GM12878 (cell line): ENCODE measurements at regions not wholly inside any gene's neighbourhood (a gene's known extent, or its start where the extent isn't known, plus 50 kb on each side); places are given as distances from the start of the nearest gene placed in this dataset.

Experiments
- ATAC-seq: fragments of 200-7000 bp; cut with Tn5 transposase; 3 replicates; pipeline ENCODE4 v1.9.1; 2020; ENCODE audit warnings: mild to moderate bottlenecking, moderate library complexity
- BruUV-seq: library from RNA; stranded (reverse); fragments of 400-500 nt; replicated peaks from 2 replicates; lab custom pipeline; 2021; lab: Mats Ljungman, UMichigan
- CTCF ChIA-PET: fragments of 300-600 bp; sonication (Branson Sonifier 250); formaldehyde crosslinking; extraction: SDS; loops from one replicate; lab custom pipeline; 2021; ENCODE audit warnings: inconsistent platforms; lab: Yijun Ruan, JAX
- POLR2A ChIA-PET: fragments of 350-600 bp; formaldehyde crosslinking; extraction: SDS; loops from one replicate; lab custom pipeline; 2021; ENCODE audit warnings: inconsistent platforms; lab: Charles Lee
- RAD21 ChIA-PET: fragments of 300-600 bp; sonication (Branson Sonifier 250); formaldehyde crosslinking; loops from one replicate; lab custom pipeline; 2023; ENCODE audit warnings: antibody characterized with exemption; ENCODE audit not compliant: unreplicated experiment; lab: Charles Lee
- SMC1A ChIA-PET: fragments of 300-600 bp; sonication (Branson Sonifier 250); formaldehyde crosslinking; loops from one replicate; lab custom pipeline; 2023; ENCODE audit not compliant: unreplicated experiment, uncharacterized antibody; lab: Charles Lee
- DNase-seq: peaks from one replicate; pipeline ENCODE4 v3.0.0-alpha.2; 2011; ENCODE audit warnings: low read depth, low spot score
- FAIRE-seq: peaks from 3 replicates; lab custom pipeline; 2011; peaks lifted over from hg19 to GRCh38; lab: Jason Lieb, UNC
- H2AFZ ChIP-seq: 2 replicates; pipeline ENCODE4 v1.6.0; 2011; ENCODE audit warnings: low read depth, low read length, control low read depth; ENCODE audit not compliant: control insufficient read depth
- H3K27ac ChIP-seq: 2 replicates; pipeline ENCODE4 v1.5.1; 2011; ENCODE audit warnings: control low read depth; ENCODE audit not compliant: control insufficient read depth, insufficient read depth
- H3K27me3 ChIP-seq, 2 experiments: replicated peaks in 1 of 2; 2 replicates each; pipeline versions ENCODE4 v1.6.0 to v1.6.1; 2011; ENCODE audit warnings: low read length in 1 of 2; ENCODE audit not compliant: control insufficient read depth in 2 of 2, insufficient read depth in 2 of 2
- H3K36me3 ChIP-seq, 2 experiments: 2 replicates each; pipeline ENCODE4 v1.5.1; 2011; ENCODE audit warnings: low read length in 1 of 2; ENCODE audit not compliant: control insufficient read depth in 2 of 2, insufficient read depth in 2 of 2
- H3K4me1 ChIP-seq: 2 replicates; pipeline ENCODE4 v1.6.1; 2011; ENCODE audit warnings: mild to moderate bottlenecking, low read length, moderate library complexity, mixed read lengths; ENCODE audit not compliant: control insufficient read depth, insufficient read depth
- H3K4me2 ChIP-seq: 2 replicates; pipeline ENCODE4 v1.6.0; 2011; ENCODE audit warnings: control low read depth; ENCODE audit not compliant: control insufficient read depth, insufficient read depth
- H3K4me3 ChIP-seq: fragments of 200-600 bp; sonication (generic); 2 replicates; pipeline ENCODE4 v1.5.1; 2016
- H3K79me2 ChIP-seq: 2 replicates; pipeline ENCODE4 v1.6.0; 2011; ENCODE audit warnings: low read length; ENCODE audit not compliant: control insufficient read depth, insufficient read depth
- H3K9ac ChIP-seq: 2 replicates; pipeline ENCODE4 v1.8.0; 2011; ENCODE audit warnings: low read length, control low read depth, mixed read lengths; ENCODE audit not compliant: control insufficient read depth, insufficient read depth
- H3K9me3 ChIP-seq: replicated peaks from 3 replicates; pipeline ENCODE4 v1.5.1; 2011; ENCODE audit warnings: mild to moderate bottlenecking, low read length; ENCODE audit not compliant: control insufficient read depth, insufficient read depth
- H4K20me1 ChIP-seq: 2 replicates; pipeline ENCODE4 v1.6.0; 2011; ENCODE audit not compliant: control insufficient read depth, insufficient read depth
- BRCA1 ChIP-seq: IDR thresholded peaks from 2 replicates; pipeline ENCODE4 v1.6.1; 2011; ENCODE audit warnings: low read depth, low read length, improper control_type of control experiment
- CBFB ChIP-seq: IDR thresholded peaks from 2 replicates; pipeline ENCODE4 v1.6.1; 2016; ENCODE audit warnings: antibody characterized with exemption, low read depth
- CREM ChIP-seq: IDR thresholded peaks from 2 replicates; pipeline ENCODE4 v1.6.1; 2014; ENCODE audit warnings: antibody characterized with exemption, low read depth
- EED ChIP-seq: sonication (generic); IDR thresholded peaks from 2 replicates; pipeline ENCODE4 v1.6.1; 2016; ENCODE audit warnings: antibody characterized with exemption, low read depth
- EP300 ChIP-seq, 2 experiments: fragments of 150-350 bp in 1 of 2; IDR thresholded peaks; 2 replicates each; pipeline ENCODE4 v1.6.1; 2011 to 2012; ENCODE audit warnings: low read depth in 2 of 2, low read length in 2 of 2, borderline replicate concordance in 1 of 2, improper control_type of control experiment in 1 of 2, inconsistent platforms in 1 of 2; ENCODE audit not compliant: control insufficient read depth in 1 of 2
- FOXM1 ChIP-seq: IDR thresholded peaks from 2 replicates; pipeline ENCODE4 v1.6.1; 2012; ENCODE audit warnings: low read depth, mild to moderate bottlenecking, inconsistent platforms, low read length, moderate library complexity
- KLF5 ChIP-seq: fragments of 450-650 bp; IDR thresholded peaks from 2 replicates; pipeline ENCODE4 v1.6.1; 2014; ENCODE audit warnings: mild to moderate bottlenecking; ENCODE audit not compliant: partially characterized antibody
- MLLT1 ChIP-seq: fragments of 450-650 bp; IDR thresholded peaks from 2 replicates; pipeline ENCODE4 v1.6.1; 2016; ENCODE audit warnings: mild to moderate bottlenecking
- MTA2 ChIP-seq: fragments of 450-650 bp; IDR thresholded peaks from 2 replicates; pipeline ENCODE4 v1.6.1; 2016; ENCODE audit warnings: low read depth, mild to moderate bottlenecking, moderate library complexity
- PKNOX1 ChIP-seq: fragments of 450-650 bp; IDR thresholded peaks from 2 replicates; pipeline ENCODE4 v1.6.1; 2016; ENCODE audit warnings: mild to moderate bottlenecking
- PRDM15 ChIP-seq: fragments of 450-650 bp; formaldehyde crosslinking; IDR thresholded peaks from 2 replicates; pipeline ENCODE4 v1.4.0; 2020; ENCODE audit warnings: mild to moderate bottlenecking, moderate library complexity
- RELA ChIP-seq: fragments of 450-650 bp; IDR thresholded peaks from 2 replicates; pipeline ENCODE4 v1.8.0; 2014; ENCODE audit warnings: borderline replicate concordance; ENCODE audit not compliant: partially characterized antibody
- RUNX3 ChIP-seq: IDR thresholded peaks from 2 replicates; pipeline ENCODE4 v1.6.1; 2012; ENCODE audit warnings: low read length, inconsistent platforms
- USF1 ChIP-seq: IDR thresholded peaks from 2 replicates; pipeline ENCODE4 v1.6.1; 2011; ENCODE audit warnings: borderline replicate concordance, low read depth, mild to moderate bottlenecking, moderate library complexity, mixed read lengths, low read length; ENCODE audit not compliant: insufficient read depth; ENCODE audit errors: extremely low read length
- USF2 ChIP-seq: IDR thresholded peaks from 2 replicates; pipeline ENCODE4 v1.6.1; 2011; ENCODE audit warnings: low read depth, low read length, improper control_type of control experiment, borderline replicate concordance
- ZNF274 ChIP-seq: IDR thresholded peaks from one replicate; pipeline ENCODE4 v1.8.0; 2011; ENCODE audit not compliant: insufficient read length, insufficient read depth
- WGBS: methylation state at CpG from one replicate; pipeline ENCODE4 v1.1.6; 2016; ENCODE audit warnings: low lambda C conversion rate; ENCODE audit not compliant: insufficient replicate concordance, insufficient coverage; ENCODE audit errors: missing lambda C conversion rate; 5-methylcytosine and 5-hydroxymethylcytosine counted together
- in situ Hi-C: fragments of 300-500 bp; cut with MboI; formaldehyde crosslinking; loops from 9 replicates; pipeline ENCODE4 v1.14.3; 2018; ENCODE audit warnings: mixed read lengths
- intact Hi-C: fragments of 100-400 bp; cut with micrococcal nuclease; formaldehyde crosslinking; loops from one replicate; pipeline ENCODE4 v1.14.2; 2022; ENCODE audit not compliant: unreplicated experiment

GRCh38 chr11:126123686-126124085 is 61.0 kb upstream of the CDON start:
- no peaks in the 10 kb centered on the region for H3K9me3 ChIP-seq
- no peak overlapping the region for H2AFZ ChIP-seq
- WGBS, result 0% methylated on average over 2 of the region's 2 CpGs
- no peaks in the 10 kb centered on the region for H4K20me1 ChIP-seq
- CTCF ChIA-PET, result interaction anchor here (0.7 to 1.0 kb wide), 4 partner anchors 15 to 236 kb away, joined by 3 read pairs; partner anchors contain the start of gene HYLS1
- POLR2A ChIA-PET, result interaction anchor here (0.7 to 1.2 kb wide), 2 partner anchors 9 to 622 kb away, joined by 4 to 7 read pairs; no protein-coding TSS in a partner anchor
- H3K79me2 ChIP-seq, result no peaks in the 10 kb centered on the region
- in situ Hi-C loops, result no loop called here
- H3K9ac ChIP-seq, result no peak overlapping the region
- no peak overlapping the region for H3K4me2 ChIP-seq
- no peaks in the 10 kb centered on the region for H3K4me1 ChIP-seq
- H3K36me3 ChIP-seq, result no peaks in the 10 kb centered on the region
- no peak overlapping the region for H3K4me3 ChIP-seq
- no peak overlapping the region for H3K27ac ChIP-seq
- no peak for DNase-seq
- RAD21 ChIA-PET, result no interaction called here
- intact Hi-C loops, result no loop called here
- H3K27me3 ChIP-seq, result no peaks in the 10 kb centered on the region; a peak in 1 of 4 replicates
- no peak for FAIRE-seq
- no TSS peak for BruUV-seq
- SMC1A ChIA-PET, result interaction anchor here (0.6 to 2.2 kb wide), 8 partner anchors 10 to 189 kb away, joined by 3 to 6 read pairs (median 4); no protein-coding TSS in a partner anchor
- no peak for ATAC-seq
- TF ChIP-seq CREM (no peak), CBFB (no peak), BRCA1 (no peak), EED (no peak), USF2 (no peak), PRDM15 (CRISPR knock-in tag) (no peak), MTA2 (no peak), RELA (no peak), ZNF274 (no peak), RUNX3 (no peak), MLLT1 (no peak), USF1 (no peak), PKNOX1 (no peak), KLF5 (no peak), FOXM1 (no peak), EP300 (IDR thresholded peaks at IDR 0.05; ENCODE audit: borderline replicate concordance in 1 of 2, control insufficient read depth in 1 of 2, low read depth in 2 of 2, low read length in 2 of 2) (no peak)
